SIG-M5 treated with dmso at 0.1 percent for 504 hours (cell line): ENCODE measurements at regions not wholly inside any gene's neighbourhood (a gene's known extent, or its start where the extent isn't known, plus 50 kb on each side); places are given as distances from the start of the nearest gene placed in this dataset.
"Not testable (repeated sequence)": the region's sequence is repeated elsewhere in the genome, so short reads cannot be mapped to it uniquely, and the experiment has no call there.

Source experiments
- DNase-seq: peaks from one replicate; lab custom pipeline; 2025; ENCODE audit not compliant: unreplicated experiment; lab: John Stamatoyannopoulos, UW

- DNase-seq: no peak
These were observed 169.5 kb downstream of the VEGFA start for GRCh38 chr6:43939281-43940070.

- no peak for DNase-seq
These were observed 168.4 kb downstream of the VEGFA start for GRCh38 chr6:43938178-43939105.

GRCh38 chr6:43937236-43938177 lies 167.5 kb downstream of the VEGFA start:
- no peak for DNase-seq

GRCh38 chr6:43936476-43936875 lies 166.5 kb downstream of the VEGFA start:
- DNase-seq: no peak

GRCh38 chr6:43935921-43936439 lies 166.0 kb downstream of the VEGFA start:
- DNase-seq: no peak

- DNase-seq: no peak
These were observed 165.0 kb downstream of the VEGFA start for GRCh38 chr6:43934803-43935602.

- DNase-seq: no peak
These were observed 164.3 kb downstream of the VEGFA start for GRCh38 chr6:43934183-43934802.

- DNase-seq: no peak
These were observed 163.3 kb downstream of the VEGFA start for GRCh38 chr6:43933148-43933885.

- DNase-seq: no peak
These were observed 162.5 kb downstream of the VEGFA start for GRCh38 chr6:43932259-43933147.

- DNase-seq: no peak
These were observed 161.2 kb downstream of the VEGFA start for GRCh38 chr6:43931201-43931600.

GRCh38 chr6:43930440-43931154 lies 160.6 kb downstream of the VEGFA start:
- DNase-seq: no peak

- no peak for DNase-seq
These were observed 159.5 kb downstream of the VEGFA start for GRCh38 chr6:43929511-43929910.

GRCh38 chr6:43927532-43928210 lies 157.7 kb downstream of the VEGFA start:
- peak; percentile 37 for DNase-seq

GRCh38 chr6:43926634-43927531 lies 156.9 kb downstream of the VEGFA start:
- peak; percentile 82 for DNase-seq

- not testable (repeated sequence) for DNase-seq
These were observed 155.7 kb downstream of the VEGFA start for GRCh38 chr6:43925636-43926139.
